ENCODE measurements at regions not wholly inside any gene's neighbourhood (a gene's known extent, or its start where the extent isn't known, plus 50 kb on each side); places are given as distances from the start of the nearest gene placed in this dataset.

DNA sequence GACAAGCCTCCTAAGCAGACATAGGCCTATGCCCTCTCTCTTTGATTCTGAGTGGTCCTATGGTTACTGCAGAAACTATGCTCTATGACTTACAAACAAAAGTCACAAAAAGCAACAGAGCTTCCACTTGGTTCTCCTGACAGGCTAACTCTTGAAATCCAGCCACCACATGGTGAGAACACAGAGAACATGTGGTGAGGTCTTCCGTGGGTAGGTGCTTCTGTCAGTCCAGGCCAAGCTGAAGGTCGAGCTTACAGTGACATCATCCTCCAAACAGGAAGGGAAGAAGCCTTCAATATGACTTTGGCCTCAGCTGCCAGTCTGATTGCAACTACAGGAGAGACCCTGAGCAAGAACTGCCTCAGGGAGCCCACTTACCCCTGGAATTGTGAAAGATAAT is 265.5 kb downstream of the TBX18 start:
- H3K36me3 Mint-ChIP-seq (ENCODE audit: low read depth), result no peaks in the 10 kb centered on the region
- CTCF ChIA-PET, result no interaction called here
- H3K4me1 ChIP-seq (ENCODE audit: insufficient read depth, low read length), result no peaks in the 10 kb centered on the region
- H3K9me3 ChIP-seq (ENCODE audit: control insufficient read depth in 1 of 2, insufficient read depth in 1 of 2, low read length in 2 of 2), result peaks cover 0 to 6% of the 10 kb centered on the region in 2 experiments
- H3K4me1 Mint-ChIP-seq (ENCODE audit: low read depth), result no peaks in the 10 kb centered on the region
- H3K9me3 Mint-ChIP-seq, result peaks cover 11% of the 10 kb centered on the region
- H3K4me3 ChIP-seq (ENCODE audit: low read length), result no peak overlapping the region
- ATAC-seq (ENCODE audit: poor library complexity) (no peak), DNase-seq (no peak)
- H3K27me3 ChIP-seq (ENCODE audit: control insufficient read depth in 1 of 2, insufficient read depth in 2 of 2, low read length in 2 of 2), result no peaks in the 10 kb centered on the region
- no peak overlapping the region for H3K27ac ChIP-seq (ENCODE audit: low read depth in 1 of 2, low read length in 2 of 2)
- intact Hi-C loops (cut with DNase I, micrococcal nuclease), result no loop called here
- no peak overlapping the region for H3K4me3 Mint-ChIP-seq
- TF ChIP-seq, protein P1, sequence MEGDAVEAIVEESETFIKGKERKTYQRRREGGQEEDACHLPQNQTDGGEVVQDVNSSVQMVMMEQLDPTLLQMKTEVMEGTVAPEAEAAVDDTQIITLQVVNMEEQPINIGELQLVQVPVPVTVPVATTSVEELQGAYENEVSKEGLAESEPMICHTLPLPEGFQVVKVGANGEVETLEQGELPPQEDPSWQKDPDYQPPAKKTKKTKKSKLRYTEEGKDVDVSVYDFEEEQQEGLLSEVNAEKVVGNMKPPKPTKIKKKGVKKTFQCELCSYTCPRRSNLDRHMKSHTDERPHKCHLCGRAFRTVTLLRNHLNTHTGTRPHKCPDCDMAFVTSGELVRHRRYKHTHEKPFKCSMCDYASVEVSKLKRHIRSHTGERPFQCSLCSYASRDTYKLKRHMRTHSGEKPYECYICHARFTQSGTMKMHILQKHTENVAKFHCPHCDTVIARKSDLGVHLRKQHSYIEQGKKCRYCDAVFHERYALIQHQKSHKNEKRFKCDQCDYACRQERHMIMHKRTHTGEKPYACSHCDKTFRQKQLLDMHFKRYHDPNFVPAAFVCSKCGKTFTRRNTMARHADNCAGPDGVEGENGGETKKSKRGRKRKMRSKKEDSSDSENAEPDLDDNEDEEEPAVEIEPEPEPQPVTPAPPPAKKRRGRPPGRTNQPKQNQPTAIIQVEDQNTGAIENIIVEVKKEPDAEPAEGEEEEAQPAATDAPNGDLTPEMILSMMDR (IDR thresholded peaks at IDR 0.05), result no peak
- H3K27me3 Mint-ChIP-seq, result no peaks in the 10 kb centered on the region
- no peaks in the 10 kb centered on the region for H3K36me3 ChIP-seq (ENCODE audit: insufficient read depth, low read length)
- POLR2A ChIA-PET, result no interaction called here
- H3K27ac Mint-ChIP-seq, result no peak overlapping the region

DNA sequence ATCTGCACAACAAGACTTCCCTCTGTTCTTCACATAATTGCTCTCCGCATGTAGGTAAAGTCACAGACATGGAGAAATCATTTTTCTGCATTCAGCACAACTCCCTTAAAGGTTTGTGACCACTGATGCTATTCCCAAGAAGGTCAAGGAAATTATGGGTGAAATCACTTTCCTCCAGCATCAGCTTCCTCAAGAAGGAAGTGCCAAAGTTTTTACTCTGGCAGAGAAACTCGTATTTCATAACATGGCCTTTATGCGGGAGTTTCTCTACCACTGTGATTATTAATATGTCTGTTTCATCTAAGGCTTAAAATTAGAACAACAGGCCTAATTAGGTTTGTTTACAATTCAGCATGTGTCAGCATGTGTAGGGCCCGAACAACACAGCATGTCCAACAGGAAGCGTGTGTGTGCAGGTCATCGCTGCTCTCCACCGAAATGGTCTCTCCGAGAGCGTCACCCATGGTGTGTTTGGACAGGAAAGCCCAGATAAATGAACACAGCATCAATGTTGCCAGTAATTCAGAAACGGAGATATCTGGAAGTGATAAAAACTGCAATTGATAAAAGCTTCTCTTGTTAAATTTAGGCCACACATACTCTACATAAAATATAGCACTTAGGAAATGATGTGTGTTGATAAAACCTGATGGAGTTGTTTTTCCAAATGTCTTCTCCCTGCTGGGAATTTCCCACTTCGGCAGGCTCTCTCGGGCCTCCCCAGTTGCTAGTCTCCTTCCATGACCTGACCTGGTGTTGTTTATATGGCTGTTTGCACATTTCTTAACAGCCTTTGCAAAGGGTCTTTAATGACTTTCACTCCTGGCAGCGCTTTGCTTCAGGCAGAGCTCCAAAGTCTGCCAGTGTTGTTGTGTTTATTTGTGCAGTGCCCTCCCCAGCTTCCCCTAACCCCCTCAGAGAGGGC is 265.1 kb upstream of the CEP162 start:
- Mint-ChIP-seq H3K4me1 (ENCODE audit: low read depth) (no peaks in the 10 kb centered on the region), H3K36me3 (ENCODE audit: low read depth) (no peaks in the 10 kb centered on the region), H3K9me3 (peaks cover 6% of the 10 kb centered on the region), H3K27ac (no peak overlapping the region), H3K4me3 (no peak overlapping the region), H3K27me3 (no peaks in the 10 kb centered on the region)
- ChIA-PET POLR2A (no interaction called here), CTCF (no interaction called here)
- DNase-seq, result no peak
- no peaks in the 10 kb centered on the region for H3K36me3 ChIP-seq (ENCODE audit: insufficient read depth, low read length)
- ATAC-seq (ENCODE audit: poor library complexity), result no peak
- H3K4me3 ChIP-seq (ENCODE audit: low read length), result no peak overlapping the region
- H3K4me1 ChIP-seq (ENCODE audit: insufficient read depth, low read length), result no peaks in the 10 kb centered on the region
- H3K9me3 ChIP-seq (ENCODE audit: control insufficient read depth in 1 of 2, insufficient read depth in 1 of 2, low read length in 2 of 2), result peaks cover 0 to 3% of the 10 kb centered on the region in 2 experiments
- TF ChIP-seq, protein P1 (IDR thresholded peaks at IDR 0.05), result no peak
- H3K27ac ChIP-seq (ENCODE audit: low read depth in 1 of 2, low read length in 2 of 2), result no peak overlapping the region
- intact Hi-C loops (cut with DNase I, micrococcal nuclease), result no loop called here
- H3K27me3 ChIP-seq (ENCODE audit: control insufficient read depth in 1 of 2, insufficient read depth in 2 of 2, low read length in 2 of 2), result no peaks in the 10 kb centered on the region

DNA sequence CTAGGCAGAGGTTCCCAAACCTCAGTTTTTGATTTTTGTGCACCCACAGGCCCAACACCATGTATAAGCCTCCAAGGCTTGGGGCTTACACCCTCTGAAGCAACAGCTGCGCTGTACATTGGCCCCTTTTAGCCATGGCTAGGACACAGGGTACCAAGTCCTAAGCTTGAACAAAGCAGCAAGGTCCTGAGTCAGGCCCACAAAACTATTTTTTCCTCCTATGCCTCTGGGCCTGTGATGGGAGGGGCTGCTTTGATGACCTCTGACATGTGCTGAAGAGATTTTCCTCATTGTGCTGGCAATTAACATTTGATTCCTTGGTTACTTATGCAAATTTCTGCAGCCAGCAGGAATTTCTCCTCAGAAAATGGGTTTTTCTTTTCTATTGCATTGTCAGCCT is 262.2 kb upstream of the CEP162 start:
- CTCF ChIA-PET, result no interaction called here

More for the DNA sequence above, 262.2 kb upstream of the CEP162 start:
- no peaks in the 10 kb centered on the region for H3K4me1 Mint-ChIP-seq (ENCODE audit: low read depth)
- H3K27me3 Mint-ChIP-seq, result no peaks in the 10 kb centered on the region
- no peaks in the 10 kb centered on the region for H3K36me3 Mint-ChIP-seq (ENCODE audit: low read depth)
- no peaks in the 10 kb centered on the region for H3K27me3 ChIP-seq (ENCODE audit: control insufficient read depth in 1 of 2, insufficient read depth in 2 of 2, low read length in 2 of 2)
- H3K4me3 Mint-ChIP-seq, result no peak overlapping the region
- H3K9me3 Mint-ChIP-seq, result peaks cover 6% of the 10 kb centered on the region
- no peaks in the 10 kb centered on the region for H3K4me1 ChIP-seq (ENCODE audit: insufficient read depth, low read length)
- no peak overlapping the region for H3K27ac ChIP-seq (ENCODE audit: low read depth in 1 of 2, low read length in 2 of 2)
- no peak overlapping the region for H3K27ac Mint-ChIP-seq
- no peaks in the 10 kb centered on the region for H3K36me3 ChIP-seq (ENCODE audit: insufficient read depth, low read length)
- TF ChIP-seq, protein P1 (IDR thresholded peaks at IDR 0.05), result no peak
- no peaks in the 10 kb centered on the region for H3K9me3 ChIP-seq (ENCODE audit: control insufficient read depth in 1 of 2, insufficient read depth in 1 of 2, low read length in 2 of 2)
- ATAC-seq (ENCODE audit: poor library complexity) (no peak), DNase-seq (no peak)
- no peak overlapping the region for H3K4me3 ChIP-seq (ENCODE audit: low read length)
- intact Hi-C loops (cut with DNase I, micrococcal nuclease), result no loop called here
- POLR2A ChIA-PET, result no interaction called here
